ENCODE measurements at regions not wholly inside any gene's neighbourhood (a gene's known extent, or its start where the extent isn't known, plus 50 kb on each side); places are given as distances from the start of the nearest gene placed in this dataset.

DNA sequence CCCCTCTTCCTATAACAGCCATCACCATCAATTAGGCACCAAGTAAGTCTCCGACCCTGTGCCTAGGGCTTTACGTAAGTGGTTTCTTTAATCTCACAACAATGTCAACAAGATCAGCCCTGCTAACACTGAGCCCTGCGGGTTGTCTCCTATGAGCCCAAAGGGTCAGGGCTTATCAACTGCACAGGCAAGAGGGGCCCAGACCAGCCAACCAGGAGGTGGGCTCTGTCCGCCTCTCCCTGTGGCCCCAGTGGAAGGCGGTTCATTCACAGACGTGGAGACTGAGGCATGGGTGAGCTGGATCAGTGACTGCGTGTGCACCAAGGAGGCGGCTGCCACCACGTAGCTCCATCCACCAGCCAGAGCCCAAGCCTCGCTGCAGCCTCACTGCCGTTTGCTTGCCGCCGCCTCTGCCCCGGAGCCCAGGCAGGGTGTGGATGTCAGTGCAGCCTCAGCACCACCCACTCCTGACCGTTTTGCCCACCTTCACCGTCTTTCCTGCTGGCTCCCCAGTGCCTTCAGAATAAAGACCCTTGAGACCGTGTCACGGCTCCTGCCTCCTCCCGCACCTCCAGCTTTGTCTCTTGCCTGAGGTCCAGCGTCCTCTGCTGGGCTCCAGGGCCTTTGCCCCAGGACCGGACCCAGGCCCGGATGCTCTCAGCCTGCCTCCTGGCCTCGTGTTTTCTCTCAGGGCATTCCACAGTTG, 78.7 kb downstream of the DLL1 start:
- TF ChIP-seq, protein P1, sequence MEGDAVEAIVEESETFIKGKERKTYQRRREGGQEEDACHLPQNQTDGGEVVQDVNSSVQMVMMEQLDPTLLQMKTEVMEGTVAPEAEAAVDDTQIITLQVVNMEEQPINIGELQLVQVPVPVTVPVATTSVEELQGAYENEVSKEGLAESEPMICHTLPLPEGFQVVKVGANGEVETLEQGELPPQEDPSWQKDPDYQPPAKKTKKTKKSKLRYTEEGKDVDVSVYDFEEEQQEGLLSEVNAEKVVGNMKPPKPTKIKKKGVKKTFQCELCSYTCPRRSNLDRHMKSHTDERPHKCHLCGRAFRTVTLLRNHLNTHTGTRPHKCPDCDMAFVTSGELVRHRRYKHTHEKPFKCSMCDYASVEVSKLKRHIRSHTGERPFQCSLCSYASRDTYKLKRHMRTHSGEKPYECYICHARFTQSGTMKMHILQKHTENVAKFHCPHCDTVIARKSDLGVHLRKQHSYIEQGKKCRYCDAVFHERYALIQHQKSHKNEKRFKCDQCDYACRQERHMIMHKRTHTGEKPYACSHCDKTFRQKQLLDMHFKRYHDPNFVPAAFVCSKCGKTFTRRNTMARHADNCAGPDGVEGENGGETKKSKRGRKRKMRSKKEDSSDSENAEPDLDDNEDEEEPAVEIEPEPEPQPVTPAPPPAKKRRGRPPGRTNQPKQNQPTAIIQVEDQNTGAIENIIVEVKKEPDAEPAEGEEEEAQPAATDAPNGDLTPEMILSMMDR (conservative IDR thresholded peaks at IDR 0.05; ENCODE audit: low read depth, low read length), result no peak
- no peak for DNase-seq (ENCODE audit: low read depth)
- H3K4me3 ChIP-seq (ENCODE audit: low read depth, low read length), result no peak overlapping the region

DNA sequence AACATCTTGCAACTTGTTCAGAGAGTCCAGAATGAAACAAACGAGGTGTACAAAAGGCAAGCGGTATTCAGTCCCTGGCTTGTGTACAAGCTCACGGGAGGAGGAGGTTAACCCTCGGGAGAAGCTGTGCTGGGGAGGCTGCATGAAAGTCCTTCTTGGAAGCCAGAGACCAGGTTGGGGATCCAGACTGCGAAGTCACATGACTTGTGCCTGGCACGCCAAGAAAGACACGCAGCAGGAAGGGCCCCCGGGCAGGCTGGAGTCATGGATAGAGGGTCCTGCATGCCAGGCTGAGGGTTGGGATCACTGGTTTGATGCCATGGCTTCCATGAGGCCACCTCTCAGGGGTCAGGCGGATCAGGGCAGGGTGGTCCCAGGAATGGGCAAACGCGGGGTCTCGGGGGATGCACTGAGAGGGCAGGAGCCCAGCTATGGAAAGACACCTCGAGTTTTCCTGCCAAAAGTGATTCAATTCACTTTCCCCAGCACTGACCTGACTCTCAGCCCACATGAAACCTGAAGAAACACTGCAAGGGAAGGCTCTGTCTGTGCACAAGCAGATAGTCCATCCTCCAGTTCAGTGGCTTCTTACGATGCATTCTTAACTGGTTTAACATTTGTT, 79.4 kb downstream of the DLL1 start:
- DNase-seq (ENCODE audit: low read depth), result no peak
- TF ChIP-seq, protein P1 (conservative IDR thresholded peaks at IDR 0.05; ENCODE audit: low read depth, low read length), result no peak

DNA sequence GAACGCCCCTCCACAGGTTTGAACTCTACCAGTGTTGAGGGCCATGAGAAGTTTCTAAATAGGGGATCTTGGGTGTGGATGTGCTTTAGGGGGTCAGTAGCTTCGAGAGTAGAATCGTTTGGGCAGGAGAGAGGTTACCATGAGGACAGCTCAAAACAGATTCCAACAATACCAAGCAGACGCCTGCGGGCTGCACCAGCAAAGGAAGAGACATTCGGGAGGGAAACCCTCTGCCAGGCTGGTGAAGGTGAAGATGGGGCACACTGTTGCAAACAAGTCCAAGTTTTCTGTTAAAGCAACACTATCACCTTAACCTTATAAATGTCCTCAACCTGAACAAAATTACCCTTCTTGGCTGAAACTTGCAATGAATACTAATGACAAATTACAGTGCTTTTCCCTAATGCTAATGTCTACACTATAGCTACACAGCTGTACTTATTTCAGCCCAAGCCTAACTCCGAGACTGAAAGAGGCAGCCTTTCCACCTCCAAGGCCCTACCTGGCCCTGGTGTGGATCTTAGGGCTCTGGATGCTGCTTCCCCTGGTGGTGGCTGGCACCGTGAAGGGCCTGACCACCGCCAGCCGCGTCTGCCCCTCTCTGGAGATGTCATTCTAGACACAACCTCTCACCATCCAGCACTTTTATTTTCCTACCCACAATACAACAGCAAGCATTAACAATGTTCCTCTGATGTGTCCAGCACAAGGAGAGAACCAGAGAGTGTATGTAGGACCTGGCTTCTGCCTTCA, 80.1 kb downstream of the DLL1 start:
- DNase-seq (ENCODE audit: low read depth), result no peak
- TF ChIP-seq, protein P1 (conservative IDR thresholded peaks at IDR 0.05; ENCODE audit: low read depth, low read length), result no peak
- H3K4me3 ChIP-seq (ENCODE audit: low read depth, low read length), result no peak overlapping the region

More for the DNA sequence above, 79.4 kb downstream of the DLL1 start:
- H3K4me3 ChIP-seq (ENCODE audit: low read depth, low read length), result no peak overlapping the region

DNA sequence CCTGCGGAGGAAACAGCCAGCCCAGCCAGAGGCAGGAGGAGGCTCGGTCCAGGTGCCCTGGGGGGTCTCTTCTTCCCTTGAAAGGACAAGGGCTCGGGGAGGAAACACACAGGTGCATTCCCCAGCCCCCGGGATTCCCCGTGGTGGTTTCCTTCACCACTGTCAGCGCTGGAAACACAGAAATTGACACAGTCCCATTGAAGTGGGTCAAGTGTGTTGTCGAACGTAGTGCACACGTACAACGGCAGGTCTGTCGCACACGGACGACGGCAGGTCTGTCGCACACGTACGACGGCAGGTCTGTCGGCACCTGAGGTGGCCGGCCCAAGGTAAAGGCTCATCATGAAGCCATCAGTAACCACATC, 80.9 kb downstream of the DLL1 start:
- TF ChIP-seq, protein P1 (conservative IDR thresholded peaks at IDR 0.05; ENCODE audit: low read depth, low read length), result no peak
- no peak for DNase-seq (ENCODE audit: low read depth)
- no peak overlapping the region for H3K4me3 ChIP-seq (ENCODE audit: low read depth, low read length)

DNA sequence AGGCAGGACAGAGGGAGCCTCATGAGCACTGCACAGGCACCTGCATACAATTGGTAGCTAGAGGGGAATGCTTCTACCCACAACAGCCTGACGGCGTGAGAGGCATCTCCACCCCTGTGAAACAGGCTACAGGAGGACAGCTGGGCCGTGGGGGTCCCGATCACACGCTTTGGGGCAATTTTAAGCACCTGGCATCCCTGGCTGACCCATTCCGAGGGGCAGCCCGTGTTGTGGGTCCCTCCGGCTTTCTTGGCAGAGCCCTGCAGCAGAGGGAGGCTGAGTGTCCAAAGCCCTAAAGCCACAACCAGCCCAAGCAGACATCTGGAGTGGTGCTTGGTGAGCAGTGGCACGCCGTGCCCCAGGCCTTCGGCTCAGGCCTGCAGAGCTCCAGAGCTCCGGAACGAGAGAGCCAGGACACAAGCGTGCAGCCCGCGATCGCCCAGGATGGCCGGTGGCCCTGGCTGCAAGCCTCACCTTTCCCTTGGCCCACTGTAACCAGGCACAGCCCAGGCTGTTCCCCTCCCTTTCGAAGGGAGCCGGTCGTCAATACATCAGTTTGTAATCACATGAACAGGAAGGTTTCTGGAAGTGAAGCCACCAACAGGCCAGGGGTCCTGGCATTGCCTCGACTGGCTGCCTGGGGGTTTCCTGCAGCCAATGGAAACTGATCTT, 81.4 kb downstream of the DLL1 start:
- TF ChIP-seq, protein P1 (conservative IDR thresholded peaks at IDR 0.05; ENCODE audit: low read depth, low read length), result no peak
- no peak for DNase-seq (ENCODE audit: low read depth)
- no peak overlapping the region for H3K4me3 ChIP-seq (ENCODE audit: low read depth, low read length)

DNA sequence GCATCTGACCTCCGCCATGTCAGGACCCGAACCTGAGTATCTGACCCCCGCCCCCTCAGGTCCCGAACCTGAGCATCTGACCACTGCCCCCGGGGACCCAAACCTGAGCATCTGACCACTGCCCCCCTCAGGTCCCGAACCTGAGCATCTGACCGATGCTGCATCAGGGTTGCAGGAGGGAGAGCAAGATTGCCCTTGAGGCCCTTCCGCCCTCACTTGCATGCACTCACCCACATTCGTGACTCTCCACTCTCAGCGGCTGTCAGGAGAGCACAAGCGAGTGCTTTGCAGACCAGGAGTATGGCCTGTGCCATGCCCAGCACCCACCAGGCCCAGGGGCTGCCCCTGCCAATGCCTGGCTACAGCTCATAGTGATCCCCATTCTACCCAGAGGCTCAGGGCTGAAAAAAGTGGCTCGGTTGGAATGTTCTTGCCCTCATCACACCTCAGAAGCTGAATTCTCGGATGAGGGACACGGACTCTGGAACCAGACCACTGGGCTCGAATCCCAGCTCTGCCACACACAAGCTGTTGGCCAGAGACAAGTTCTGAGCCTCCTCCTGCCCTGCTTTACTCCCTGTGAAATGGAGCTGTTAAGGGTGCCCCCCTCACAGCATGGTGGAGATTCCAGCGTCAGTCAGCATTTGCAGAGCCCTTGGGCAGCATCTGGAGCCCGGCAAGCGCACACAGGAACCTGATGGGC, 82.1 kb downstream of the DLL1 start:
- H3K4me3 ChIP-seq (ENCODE audit: low read depth, low read length), result no peak overlapping the region
- no peak for DNase-seq (ENCODE audit: low read depth)
- TF ChIP-seq, protein P1 (conservative IDR thresholded peaks at IDR 0.05; ENCODE audit: low read depth, low read length), result no peak

Data from epithelial cell of proximal tubule (primary cell).